ENCODE measurements at regions not wholly inside any gene's neighbourhood (a gene's known extent, or its start where the extent isn't known, plus 50 kb on each side); places are given as distances from the start of the nearest gene placed in this dataset.
A peak's percentile ranks its signal among the peaks of the same experiment; 100 is the strongest.
"Not testable (repeated sequence)": the region's sequence is repeated elsewhere in the genome, so short reads cannot be mapped to it uniquely, and the experiment has no call there.

DNA sequence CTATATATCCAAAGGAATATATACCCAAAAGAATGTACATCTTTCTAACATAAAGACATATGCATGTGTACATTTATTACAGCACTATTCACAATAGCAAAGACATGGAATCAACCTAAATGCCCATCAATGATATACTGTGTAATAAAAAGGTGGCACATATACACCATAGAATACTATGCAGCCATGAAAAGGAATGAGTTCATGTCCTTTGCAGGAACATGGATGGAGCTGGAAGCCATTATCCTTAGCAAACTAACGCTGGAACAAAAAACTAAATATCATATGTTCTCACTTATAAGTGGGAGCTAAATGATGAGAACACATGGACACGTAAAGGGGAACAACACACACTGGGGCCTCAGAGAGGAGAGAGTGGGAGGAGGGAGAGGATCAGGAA lies 365.7 kb upstream of the FTMT start:
- DNase-seq (ENCODE audit: low spot score), result not testable (repeated sequence)

DNA sequence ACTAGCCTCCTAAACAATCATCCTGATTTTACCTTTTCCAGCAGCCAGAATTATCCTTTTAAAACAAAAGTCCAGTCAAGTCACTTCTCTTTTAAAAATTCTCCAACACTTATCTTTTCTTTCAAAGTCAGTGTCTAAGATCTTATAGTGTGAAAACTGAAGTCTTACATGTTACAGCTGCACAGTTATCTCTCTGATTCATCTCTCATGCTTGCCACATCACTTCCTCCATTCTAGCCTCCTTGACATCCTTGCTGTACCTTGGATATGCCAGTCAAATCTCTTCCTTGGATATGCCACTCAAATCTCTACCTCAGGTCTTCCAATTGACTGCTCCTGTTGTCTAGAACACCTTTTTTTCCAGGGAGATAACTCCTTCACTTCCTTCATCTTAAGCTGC lies 361.7 kb upstream of the FTMT start:
- no peak for DNase-seq (ENCODE audit: low spot score)

DNA sequence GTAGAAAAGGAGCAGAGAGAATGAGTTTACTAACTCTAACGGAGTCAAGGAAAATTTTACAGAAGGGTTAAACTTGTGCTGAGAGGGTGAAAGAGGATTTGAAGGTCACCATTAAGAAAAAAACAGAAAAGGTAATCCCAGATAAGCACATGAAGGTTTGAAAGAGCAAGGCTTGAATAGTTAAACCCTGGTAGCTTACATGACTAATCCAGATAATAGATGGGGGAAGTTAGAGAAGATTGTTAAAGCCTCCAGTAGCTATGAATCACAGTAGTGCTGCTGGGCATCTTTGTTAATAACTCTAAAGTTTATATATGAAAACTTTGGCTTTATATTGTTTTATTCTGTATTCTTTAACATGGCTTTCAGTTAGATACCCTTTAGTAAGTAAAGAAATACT lies 354.5 kb upstream of the FTMT start:
- DNase-seq (ENCODE audit: low spot score), result no peak

DNA sequence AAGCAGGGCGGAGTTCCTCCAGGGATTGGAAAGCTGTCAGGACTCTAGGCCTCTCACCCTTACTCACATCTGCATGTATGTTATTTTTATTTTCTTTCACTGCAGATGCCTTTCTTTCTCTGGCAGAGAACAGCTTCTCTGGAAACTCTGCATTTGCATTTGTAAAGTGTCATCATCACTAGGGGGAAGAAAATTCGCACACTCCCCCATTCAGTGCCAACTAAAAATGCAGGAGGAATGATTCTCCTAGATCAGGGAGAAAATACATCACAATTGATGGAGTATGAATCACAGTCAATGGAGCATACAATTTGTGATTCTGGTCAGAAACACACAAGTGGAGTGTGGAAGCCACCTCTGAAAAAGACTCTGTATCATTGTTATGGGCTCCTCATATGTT lies 351.4 kb upstream of the FTMT start:
- DNase-seq (ENCODE audit: low spot score), result no peak

DNA sequence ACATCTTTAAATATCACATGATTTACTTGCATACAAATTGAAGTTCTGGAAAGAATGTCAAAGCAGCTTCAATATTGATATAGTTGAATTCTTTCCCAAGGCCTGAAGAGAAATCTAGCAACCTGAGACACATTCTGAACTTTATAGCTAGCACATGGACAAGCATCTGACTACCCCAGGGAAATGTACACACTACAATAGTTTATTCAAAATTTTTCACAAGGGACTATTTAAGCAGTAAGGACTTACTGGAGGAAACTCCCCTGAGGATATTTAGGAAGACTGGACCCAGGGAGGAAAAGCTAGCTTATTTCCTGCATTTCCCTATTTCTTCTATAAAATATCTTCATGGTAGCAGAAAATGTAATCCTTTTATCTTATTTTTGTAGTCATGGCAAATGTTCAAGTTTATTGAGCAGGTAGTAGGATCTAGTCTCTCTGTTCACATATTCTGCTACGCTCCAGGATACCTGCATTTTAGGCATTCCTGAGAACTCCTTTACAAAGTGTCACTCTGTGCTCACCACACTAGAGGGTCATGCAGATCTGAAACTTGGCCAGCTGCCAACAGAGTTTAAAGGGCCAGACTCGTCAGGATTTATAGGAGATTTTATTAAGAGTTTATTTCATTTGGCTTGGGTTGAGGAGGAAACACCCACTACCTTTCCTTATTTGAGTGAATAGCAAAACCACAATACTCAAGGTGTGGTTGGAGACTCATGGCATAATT lies 348.4 kb upstream of the FTMT start:
- DNase-seq (ENCODE audit: low spot score), result peak; percentile 8

DNA sequence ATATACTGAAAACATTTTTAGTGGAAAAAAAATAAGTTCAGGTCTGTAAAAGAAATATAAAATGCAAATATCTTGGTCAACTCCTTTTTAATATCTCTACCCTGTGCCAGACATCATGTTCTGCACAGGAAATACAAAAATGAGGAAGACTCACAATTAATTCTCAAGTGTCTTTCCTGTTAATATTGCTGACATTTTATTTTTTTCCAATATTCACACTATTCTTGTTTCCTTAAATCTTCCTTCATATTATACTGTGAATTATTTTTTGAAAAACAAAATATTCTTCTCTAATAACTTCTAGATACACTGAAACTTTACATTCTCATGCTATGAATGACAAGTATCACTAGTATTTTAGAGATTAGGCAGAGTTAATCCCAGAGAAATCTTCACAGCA lies 334.7 kb upstream of the FTMT start:
- DNase-seq (ENCODE audit: low spot score), result no peak

DNA sequence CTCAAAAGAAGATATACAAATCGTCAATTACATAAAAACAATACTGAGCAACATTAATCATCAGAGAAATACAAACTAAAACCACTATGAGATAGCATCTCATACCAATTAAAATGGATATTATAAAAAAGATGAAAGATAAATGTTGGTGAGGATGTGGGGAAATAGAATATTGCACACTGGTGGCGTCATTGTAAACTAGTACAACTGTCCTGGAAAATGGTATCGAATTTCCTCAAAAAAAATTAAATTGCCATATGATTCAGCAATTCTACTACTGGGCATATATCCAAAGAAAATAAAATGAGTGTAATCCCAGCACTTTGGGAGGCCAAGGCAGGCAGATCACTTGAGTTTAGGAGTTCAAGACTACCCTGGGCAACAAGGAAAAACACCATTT lies 326.0 kb upstream of the FTMT start:
- DNase-seq (ENCODE audit: low spot score), result no peak

DNA sequence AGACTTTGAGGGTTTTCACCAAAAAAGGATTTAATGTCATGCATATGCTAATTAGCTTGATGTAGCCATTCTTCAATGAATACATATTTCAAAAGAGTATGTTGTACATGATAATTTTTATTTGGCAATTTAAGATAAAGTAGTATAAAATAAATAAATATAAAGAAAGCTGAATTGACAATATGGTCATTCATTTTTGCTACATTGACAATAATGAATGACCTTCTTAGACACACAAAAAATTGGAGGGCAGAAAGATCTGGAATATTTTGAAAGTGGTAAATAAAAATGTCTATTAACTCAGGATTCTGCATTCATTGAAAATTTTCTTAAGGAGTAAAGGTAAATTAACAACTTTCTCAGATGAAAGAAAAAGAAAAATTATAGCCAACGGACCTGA lies 324.8 kb upstream of the FTMT start:
- DNase-seq (ENCODE audit: low spot score), result no peak

DNA sequence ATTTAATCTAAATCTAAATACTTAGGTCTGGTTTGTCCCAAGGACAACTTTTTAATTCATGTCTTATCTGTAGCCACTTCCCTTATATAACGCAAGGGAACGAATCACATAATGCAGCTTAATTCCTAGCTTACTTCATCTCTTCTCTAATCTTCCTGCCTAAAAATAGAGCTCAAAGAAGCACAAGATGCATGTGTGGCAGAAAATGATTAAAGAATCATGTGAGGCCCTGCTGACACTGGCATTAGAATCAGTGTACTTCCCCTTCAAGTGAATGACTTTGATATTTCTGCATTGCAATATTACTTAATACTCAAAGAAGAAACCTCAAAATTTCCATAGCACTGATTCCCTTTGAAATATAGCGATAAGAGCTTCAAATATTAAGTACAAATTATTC lies 317.9 kb upstream of the FTMT start:
- no peak for DNase-seq (ENCODE audit: low spot score)

DNA sequence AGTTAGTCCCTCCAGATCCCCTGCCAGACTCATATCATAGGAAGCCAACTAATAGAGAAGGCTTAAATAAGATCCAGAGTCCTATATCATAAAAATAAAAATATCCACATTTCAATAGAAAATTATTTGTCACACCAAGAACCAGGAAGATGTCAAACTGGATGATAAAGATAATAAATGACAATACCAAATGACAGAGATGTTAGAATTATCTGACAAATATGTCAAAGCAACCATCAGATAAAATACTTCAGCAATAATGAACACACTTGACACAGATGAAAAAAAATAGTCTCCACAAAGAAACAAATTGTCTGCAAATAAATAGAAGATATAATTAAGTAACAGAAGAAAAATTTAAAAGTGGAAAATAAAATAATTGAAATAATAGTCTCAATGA lies 300.7 kb upstream of the FTMT start:
- DNase-seq (ENCODE audit: low spot score), result no peak

DNA sequence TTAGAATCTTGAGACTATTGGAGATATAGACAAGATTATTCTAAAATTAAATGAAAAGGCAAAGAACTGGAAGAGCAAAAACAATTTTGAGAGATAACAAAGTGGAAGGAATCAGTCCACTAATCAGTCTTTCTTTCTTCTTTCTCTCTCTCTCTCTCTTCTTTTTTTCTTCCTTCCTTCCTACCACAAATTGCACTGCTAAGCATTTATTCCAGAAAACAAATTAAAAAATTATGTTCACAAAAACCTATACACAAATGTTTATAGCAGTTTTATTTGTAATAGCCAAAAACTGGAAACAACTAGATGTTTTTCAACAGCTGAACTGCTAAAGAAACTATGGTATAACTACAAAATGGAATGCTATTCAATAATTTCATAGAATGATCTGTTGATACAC lies 291.9 kb upstream of the FTMT start:
- DNase-seq (ENCODE audit: low spot score), result no peak

DNA sequence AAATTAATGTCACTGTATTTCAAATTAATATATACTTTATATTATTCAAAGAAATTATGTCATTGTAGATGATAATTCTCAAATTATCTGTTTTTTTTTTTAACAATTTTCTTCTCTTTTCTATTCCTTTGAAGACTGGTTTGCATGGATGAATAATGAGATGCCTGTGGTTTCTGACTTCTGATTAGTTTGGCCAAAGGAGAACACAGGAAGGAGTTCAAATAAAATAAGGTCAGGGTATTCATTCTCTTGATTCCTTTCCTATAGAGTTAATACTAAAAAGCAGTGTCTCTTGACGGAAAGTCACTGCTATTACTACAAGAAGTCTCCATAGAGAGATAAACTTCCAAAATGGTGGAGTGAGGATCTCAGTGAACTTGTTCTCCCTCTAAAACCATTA lies 279.6 kb upstream of the FTMT start:
- DNase-seq (ENCODE audit: low spot score), result no peak

DNA sequence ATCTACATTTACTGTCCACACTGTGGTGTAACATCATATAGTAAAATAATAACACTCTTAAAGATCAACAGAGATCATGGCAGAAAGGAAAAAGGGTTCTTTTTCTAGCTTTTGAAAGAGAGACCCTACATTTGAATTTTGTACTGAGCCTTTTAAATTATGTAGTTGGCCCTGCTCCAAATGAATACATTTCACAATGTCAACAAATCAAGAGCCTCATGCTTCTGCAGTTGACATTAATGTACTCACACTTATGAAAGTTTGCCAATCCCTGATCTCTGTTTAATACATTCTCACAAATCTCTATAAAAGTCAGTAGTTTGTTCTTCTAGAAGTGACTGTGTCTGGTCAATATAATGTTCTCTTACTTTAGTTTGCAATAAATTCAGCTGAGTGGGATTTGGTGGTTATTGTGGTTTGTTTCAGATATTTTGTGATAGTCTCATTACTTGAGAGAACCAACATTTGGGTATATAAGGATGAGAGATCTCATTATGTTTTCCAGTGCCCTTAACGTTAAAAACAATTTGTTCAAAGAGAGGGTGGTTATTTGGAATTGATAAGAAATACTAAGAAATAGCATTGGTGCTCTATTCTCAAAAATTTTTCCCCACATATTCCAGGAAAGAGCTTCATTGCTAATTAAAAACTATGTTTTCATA lies 277.8 kb upstream of the FTMT start:
- DNase-seq (ENCODE audit: low spot score), result no peak

DNA sequence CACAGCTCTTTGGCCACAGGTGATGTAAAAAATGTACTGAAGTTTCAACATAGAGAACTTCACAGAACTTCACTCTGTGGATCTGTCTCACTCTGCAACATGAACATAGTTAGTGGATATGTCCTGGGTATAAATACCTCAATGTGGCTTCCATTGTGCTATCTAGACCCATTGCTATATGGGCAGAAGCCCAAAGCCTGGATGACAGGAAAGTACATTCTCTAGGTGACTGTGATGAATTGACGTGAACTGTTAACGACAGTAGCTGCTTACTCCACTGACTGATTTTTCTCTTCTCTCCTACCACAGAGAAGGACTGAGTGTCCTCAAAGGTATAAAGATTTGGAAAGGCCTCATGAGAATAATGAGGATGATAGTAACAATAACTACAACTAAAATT lies 270.1 kb upstream of the FTMT start:
- no peak for DNase-seq (ENCODE audit: low spot score)

DNA sequence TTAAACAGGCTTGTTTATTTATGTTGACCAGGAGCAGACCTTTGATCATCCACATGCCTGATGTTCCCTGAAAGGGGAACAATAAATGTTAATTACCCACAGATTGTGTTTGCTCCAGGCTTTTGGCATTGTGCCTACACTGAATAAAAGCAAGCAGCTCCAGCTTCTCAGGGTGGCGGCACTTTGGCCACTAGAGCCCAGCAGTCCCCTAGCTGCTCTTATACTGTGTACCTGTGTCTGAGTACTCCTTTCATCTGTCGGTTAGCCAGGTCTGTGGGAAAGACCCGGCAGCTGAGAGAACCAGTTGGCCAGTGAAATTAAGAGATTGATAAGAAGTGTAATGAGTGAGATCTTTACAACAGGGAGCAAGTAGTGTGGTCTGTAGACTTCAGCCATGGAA lies 254.8 kb upstream of the FTMT start:
- no peak for DNase-seq (ENCODE audit: low spot score)

DNA sequence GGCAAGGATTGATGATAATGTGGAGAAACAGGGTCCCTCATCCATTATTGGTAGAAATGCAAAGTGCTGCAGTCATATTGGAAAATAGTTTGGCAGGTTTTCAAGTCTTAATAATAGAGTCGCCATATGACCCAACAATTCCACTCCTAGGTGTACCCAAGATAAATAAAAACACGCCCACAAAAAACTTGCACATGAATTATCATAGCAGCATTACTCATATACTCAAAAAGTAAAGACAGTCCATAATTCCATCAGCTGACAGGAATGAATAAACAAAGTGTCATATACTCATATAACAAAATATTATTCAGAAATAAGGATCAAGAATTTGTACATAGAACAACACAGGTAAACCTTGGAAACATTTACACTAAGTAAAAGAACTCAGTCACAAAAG lies 242.9 kb upstream of the FTMT start:
- no peak for DNase-seq (ENCODE audit: low spot score)

DNA sequence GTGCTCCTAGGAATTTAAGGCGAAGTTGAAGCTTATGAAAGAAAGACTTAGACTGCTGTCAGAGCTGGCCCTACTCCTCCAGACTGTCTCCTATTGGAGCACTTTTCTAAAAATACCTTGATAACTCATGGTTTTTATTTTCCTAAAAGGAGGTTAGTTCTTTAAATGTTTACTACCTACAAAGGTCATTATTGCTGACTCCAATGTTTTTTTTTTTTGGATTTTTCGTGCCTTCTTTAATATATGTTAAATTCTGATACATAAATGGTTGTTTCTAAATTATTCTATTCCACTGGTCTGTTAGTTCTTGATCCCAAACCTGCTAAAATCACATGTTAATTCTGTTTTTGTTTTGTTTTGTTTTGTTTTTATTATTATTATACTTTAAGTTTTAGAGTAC lies 227.6 kb upstream of the FTMT start:
- DNase-seq (ENCODE audit: low spot score), result no peak

DNA sequence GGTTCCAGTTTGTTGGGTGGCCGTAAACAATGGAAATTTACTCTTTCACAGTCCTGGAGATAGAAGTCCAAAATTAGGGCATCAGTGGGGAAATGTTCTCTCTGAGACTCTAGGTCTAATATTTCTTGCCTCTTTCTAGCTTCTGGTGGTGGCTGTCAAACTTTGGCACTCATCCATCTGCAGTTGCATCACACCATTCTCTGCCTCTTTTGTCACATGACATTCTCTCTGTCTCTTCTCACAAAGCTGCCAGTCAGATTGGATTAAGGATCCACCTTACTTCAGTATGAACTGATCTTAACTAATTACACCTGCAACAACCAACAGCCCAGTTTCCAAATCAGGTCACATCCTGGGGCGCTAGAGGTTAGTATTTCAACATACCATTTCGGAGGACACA lies 222.9 kb upstream of the FTMT start:
- no peak for DNase-seq (ENCODE audit: low spot score)

DNA sequence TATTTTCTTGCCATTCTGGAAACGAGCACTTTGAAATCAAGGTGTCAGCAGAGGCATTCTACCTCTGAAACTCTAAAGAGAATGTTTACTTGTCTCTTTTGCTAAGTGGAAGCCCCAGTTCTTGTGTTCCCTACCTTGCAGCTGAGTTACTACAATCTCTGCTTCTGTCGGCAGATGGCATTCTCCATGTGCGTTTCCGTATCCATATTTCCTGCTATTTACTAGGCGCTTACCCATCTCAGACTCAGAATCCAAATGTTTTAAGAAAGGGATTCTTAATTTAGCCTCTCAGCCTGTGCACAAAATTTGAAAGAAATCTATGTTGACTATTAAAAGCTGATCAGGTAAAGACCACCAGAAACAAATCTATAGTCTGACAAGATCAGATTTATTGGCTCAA lies 221.3 kb upstream of the FTMT start:
- no peak for DNase-seq (ENCODE audit: low spot score)

DNA sequence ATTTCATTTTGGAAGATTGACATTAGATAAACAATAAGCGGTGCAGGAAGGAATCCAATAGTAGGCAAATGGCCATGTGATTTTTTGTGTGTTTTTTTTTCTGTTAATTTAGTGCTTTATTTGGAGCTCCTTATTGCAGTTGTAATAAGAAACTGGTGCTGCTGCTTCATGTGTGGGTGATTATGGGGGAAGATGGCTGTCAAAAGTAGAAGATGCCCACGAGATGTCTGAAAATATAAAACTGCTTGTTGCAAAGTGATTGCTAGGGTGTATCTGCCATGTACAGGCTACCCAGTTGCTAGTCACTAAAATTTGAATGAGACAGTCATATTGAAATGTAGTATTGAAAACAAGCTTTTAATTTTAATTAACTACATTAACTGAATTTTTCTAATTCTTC lies 216.7 kb upstream of the FTMT start:
- no peak for DNase-seq (ENCODE audit: low spot score)

DNA sequence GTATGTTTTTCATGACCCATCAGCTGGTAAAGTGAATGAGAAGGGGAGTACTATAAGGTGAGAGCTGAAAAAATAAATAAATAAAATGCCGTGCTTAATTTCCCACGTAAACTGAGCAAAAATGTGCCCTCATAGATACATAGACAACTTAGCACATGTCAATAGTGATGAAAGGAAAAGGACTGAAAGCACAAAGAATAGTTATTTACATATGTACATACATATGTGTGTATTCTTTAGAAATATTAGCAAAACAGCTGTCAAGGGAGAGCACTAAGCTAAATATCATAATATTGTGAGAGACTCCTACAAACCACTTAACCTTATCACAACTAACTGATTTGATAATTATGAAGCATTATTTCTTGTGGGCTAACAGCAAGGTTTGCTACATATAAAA lies 213.6 kb upstream of the FTMT start:
- no peak for DNase-seq (ENCODE audit: low spot score)

DNA sequence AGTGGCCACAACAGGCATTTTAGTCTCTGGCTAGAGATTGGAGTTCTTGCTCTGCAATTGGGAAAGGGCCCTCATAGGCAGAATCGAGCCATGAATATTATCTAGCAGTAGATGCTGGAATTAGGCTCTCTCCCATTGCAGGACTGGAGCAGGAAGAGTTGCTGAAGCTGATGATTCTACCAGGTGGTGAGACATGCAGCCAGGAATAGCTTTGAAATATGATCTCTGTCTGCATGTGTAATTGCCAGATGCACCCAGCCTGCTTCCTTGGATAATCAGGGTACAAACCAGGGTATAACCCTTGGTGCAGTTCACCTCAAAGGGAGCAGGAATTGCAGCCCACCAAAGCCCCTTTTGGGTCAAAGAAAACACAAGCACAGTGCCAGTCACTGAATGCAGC lies 211.4 kb upstream of the FTMT start:
- DNase-seq (ENCODE audit: low spot score), result no peak

DNA sequence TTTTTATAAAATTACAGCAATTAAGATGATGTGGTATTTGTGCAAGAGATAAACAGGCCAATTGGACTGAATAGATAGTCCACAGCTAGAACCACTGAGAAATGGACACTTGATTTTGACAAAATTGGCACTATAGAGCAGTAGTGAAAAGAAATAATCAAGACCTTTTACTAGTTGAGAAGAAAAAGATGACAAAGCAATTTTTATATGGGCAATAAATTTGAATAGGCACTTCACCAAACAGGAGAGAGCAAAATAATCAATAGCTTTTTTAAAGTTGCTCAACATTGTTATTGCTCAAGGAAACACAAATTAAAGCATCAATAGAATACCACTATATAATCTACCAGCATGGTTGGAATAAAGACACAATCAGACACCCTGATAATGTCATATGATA lies 193.5 kb upstream of the FTMT start:
- no peak for DNase-seq (ENCODE audit: low spot score)

DNA sequence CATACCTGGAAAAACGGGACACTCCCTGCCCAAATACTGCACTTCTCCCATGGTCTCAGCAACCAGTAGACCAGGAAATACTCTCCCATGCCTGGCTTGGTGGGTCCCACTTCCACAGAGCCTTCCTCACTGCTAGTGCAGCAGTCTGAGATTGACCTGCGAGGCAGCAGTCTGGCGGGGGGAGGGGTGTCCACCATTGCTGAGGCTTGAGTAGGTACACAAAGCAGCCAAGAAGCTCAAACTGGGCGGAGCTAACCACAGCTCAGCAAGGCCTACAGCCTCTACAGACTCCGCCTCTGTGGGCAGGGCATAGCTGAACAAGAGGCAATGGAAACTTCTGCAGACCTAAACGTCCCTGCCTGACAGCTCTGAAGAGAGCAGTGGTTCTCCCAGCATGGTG lies 191.5 kb upstream of the FTMT start:
- no peak for DNase-seq (ENCODE audit: low spot score)
